MM.1S (cell line): ENCODE measurements at regions not wholly inside any gene's neighbourhood (a gene's known extent, or its start where the extent isn't known, plus 50 kb on each side); places are given as distances from the start of the nearest gene placed in this dataset.

ENCODE experiments used
- DNase-seq: peaks from one replicate; pipeline ENCODE4 v3.0.0-alpha.2; 2015
- H2AFZ ChIP-seq: fragments of 300-600 bp; sonication (generic); 2 replicates; pipeline ENCODE4 v1.6.0; 2016; ENCODE audit warnings: antibody characterized with exemption, low read length
- H3F3A ChIP-seq: fragments of 300-600 bp; sonication (generic); 2 replicates; pipeline ENCODE4 v1.6.1; 2016; ENCODE audit warnings: mild to moderate bottlenecking, antibody characterized with exemption, low read length, moderate library complexity, mixed read lengths; ENCODE audit not compliant: insufficient read depth
- H3K27ac ChIP-seq: fragments of 300-600 bp; sonication (generic); 2 replicates; pipeline ENCODE4 v1.5.1; 2016; ENCODE audit warnings: mild to moderate bottlenecking, low read length
- H3K27me3 ChIP-seq: fragments of 300-600 bp; sonication (generic); replicated peaks from 2 replicates; pipeline ENCODE4 v1.6.0; 2016; ENCODE audit warnings: low read length; ENCODE audit not compliant: insufficient read depth
- H3K36me3 ChIP-seq: fragments of 300-600 bp; sonication (generic); replicated peaks from 2 replicates; pipeline ENCODE4 v1.6.1; 2016; ENCODE audit warnings: mild to moderate bottlenecking, low read length, mixed read lengths; ENCODE audit not compliant: insufficient read depth
- H3K4me1 ChIP-seq: fragments of 300-600 bp; sonication (generic); 2 replicates; pipeline ENCODE4 v1.6.1; 2016; ENCODE audit warnings: low read length, mixed read lengths
- H3K4me2 ChIP-seq: fragments of 300-600 bp; sonication (generic); 2 replicates; pipeline ENCODE4 v1.6.0; 2016; ENCODE audit warnings: low read depth, low read length
- H3K4me3 ChIP-seq: fragments of 300-600 bp; sonication (generic); 2 replicates; pipeline ENCODE4 v1.5.1; 2016; ENCODE audit warnings: low read length, mixed read lengths
- H3K79me2 ChIP-seq: fragments of 300-600 bp; sonication (generic); 2 replicates; pipeline ENCODE4 v1.6.1; 2016; ENCODE audit warnings: mixed run types, low read length, mixed read lengths
- H3K9ac ChIP-seq: fragments of 300-600 bp; sonication (generic); 2 replicates; pipeline ENCODE4 v1.6.1; 2016; ENCODE audit warnings: low read length, mixed read lengths
- H3K9me2 ChIP-seq: fragments of 300-600 bp; sonication (generic); replicated peaks from 2 replicates; pipeline ENCODE4 v1.6.1; 2016; ENCODE audit warnings: mild to moderate bottlenecking, low read length, mixed read lengths; ENCODE audit not compliant: insufficient read depth
- H3K9me3 ChIP-seq: fragments of 300-600 bp; sonication (generic); replicated peaks from 2 replicates; pipeline ENCODE4 v1.6.1; 2016; ENCODE audit warnings: mild to moderate bottlenecking, low read length, mixed read lengths; ENCODE audit not compliant: insufficient read depth
- H4K20me1 ChIP-seq: fragments of 300-600 bp; sonication (generic); 2 replicates; pipeline ENCODE4 v1.6.1; 2016; ENCODE audit warnings: mild to moderate bottlenecking, low read length, moderate library complexity, mixed read lengths; ENCODE audit not compliant: insufficient read depth
- EZH2 ChIP-seq: fragments of 300-600 bp; sonication (generic); optimal IDR thresholded peaks from 2 replicates; pipeline ENCODE3; 2017; ENCODE audit warnings: low read depth, mild to moderate bottlenecking, antibody characterized with exemption, low read length, mixed read lengths
- EZH2phosphoT487 ChIP-seq: fragments of 300-600 bp; sonication (generic); IDR thresholded peaks from 2 replicates; pipeline ENCODE4 v1.6.1; 2018; ENCODE audit warnings: antibody characterized with exemption, low read length

DNA sequence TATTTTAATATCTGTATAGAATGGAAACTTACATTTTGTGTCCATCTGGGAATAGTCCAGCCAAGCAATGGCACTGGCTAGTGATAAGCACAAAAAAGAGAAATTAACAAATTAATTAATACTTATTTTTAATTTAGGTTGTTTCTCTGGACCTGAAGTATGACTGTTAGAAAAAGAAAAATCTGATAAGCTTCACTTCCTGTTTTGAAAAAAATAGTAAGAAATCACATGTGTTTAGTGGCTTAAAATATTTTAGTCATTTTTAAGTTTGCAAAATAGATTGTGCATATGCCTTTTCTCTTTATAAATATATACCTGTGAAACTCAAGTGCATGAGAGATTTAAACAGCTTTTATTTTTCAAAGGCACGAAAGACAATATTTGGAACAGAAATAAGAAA lies 50.1 kb upstream of the CREB5 start:
- DNase-seq = no peak
- Histone ChIP-seq H3K36me3 (no peaks in the 10 kb centered on the region), H3K79me2 (no peaks in the 10 kb centered on the region), H3K4me3 (no peak overlapping the region), H3K9ac (no peak overlapping the region), H3F3A (no peaks in the 10 kb centered on the region), H3K27me3 (no peaks in the 10 kb centered on the region), H4K20me1 (no peaks in the 10 kb centered on the region), H3K4me2 (no peak overlapping the region), H3K4me1 (no peaks in the 10 kb centered on the region), H3K9me3 (no peaks in the 10 kb centered on the region), H2AFZ (no peak overlapping the region), H3K9me2 (no peaks in the 10 kb centered on the region), H3K27ac (no peak overlapping the region)
- TF ChIP-seq EZH2phosphoT487 = no peak
- TF ChIP-seq EZH2 = no peak
